HEK293 (cell line): ENCODE measurements at regions not wholly inside any gene's neighbourhood (a gene's known extent, or its start where the extent isn't known, plus 50 kb on each side); places are given as distances from the start of the nearest gene placed in this dataset.

Source experiments
- CTCF ChIA-PET: fragments of 350-600 bp; formaldehyde crosslinking; extraction: SDS; loops from one replicate; lab custom pipeline; 2021; ENCODE audit warnings: antibody characterized with exemption; lab: Yijun Ruan, JAX
- POLR2A ChIA-PET: fragments of 300-600 bp; formaldehyde crosslinking; extraction: SDS; loops from one replicate; lab custom pipeline; 2020; ENCODE audit warnings: antibody characterized with exemption, inconsistent platforms; lab: Yijun Ruan, JAX
- H3K27ac ChIP-seq: fragments of 200-500 bp; sonication (Bioruptor generic); 2 replicates; pipeline ENCODE4 v1.5.1; 2014; ENCODE audit warnings: low read depth, low read length, control low read depth, inconsistent platforms; ENCODE audit errors: extremely low read depth
- H3K36me3 ChIP-seq, 2 experiments: fragments of 200-500 bp in 1 of 2; sonication (Bioruptor generic) in 1 of 2; 1 replicate in 1 of 2; 2 replicates in 1 of 2; pipeline ENCODE4 v1.5.1; 2014 to 2017; ENCODE audit warnings: inconsistent platforms in 2 of 2, low read length in 2 of 2; ENCODE audit not compliant: control insufficient read depth in 2 of 2, insufficient read depth in 1 of 2
- H3K4me1 ChIP-seq: fragments of 200-500 bp; sonication (Bioruptor generic); 2 replicates; pipeline ENCODE4 v1.5.1; 2014; ENCODE audit warnings: mild to moderate bottlenecking, low read length, inconsistent platforms; ENCODE audit not compliant: control insufficient read depth, insufficient read depth
- H3K4me3 ChIP-seq: 2 replicates; pipeline ENCODE4 v1.5.1; 2011; ENCODE audit warnings: low read depth, mild to moderate bottlenecking, control low read depth, low read length, moderate library complexity
- H3K9me3 ChIP-seq: fragments of 200-500 bp; sonication (Bioruptor generic); 2 replicates; pipeline ENCODE4 v1.5.1; 2014; ENCODE audit warnings: low read depth, low read length, inconsistent platforms; ENCODE audit not compliant: control insufficient read depth, insufficient read depth
- SALL2 ChIP-seq: fragments of 450-650 bp; formaldehyde crosslinking; IDR thresholded peaks from 2 replicates; pipeline ENCODE4 v1.5.0; 2017; ENCODE audit warnings: missing biosample characterization, mild to moderate bottlenecking, missing genetic modification characterization, borderline replicate concordance
- ZEB2 ChIP-seq: fragments of 450-650 bp; formaldehyde crosslinking; IDR thresholded peaks from 2 replicates; pipeline ENCODE4 v1.5.1; 2016; ENCODE audit warnings: missing biosample characterization, missing genetic modification characterization
- ZFHX2 ChIP-seq: fragments of 450-650 bp; formaldehyde crosslinking; conservative IDR thresholded peaks from 2 replicates; pipeline ENCODE4 v1.5.1; 2016; ENCODE audit warnings: missing biosample characterization, missing genetic modification characterization
- ZFP69B ChIP-seq: fragments of 450-650 bp; formaldehyde crosslinking; IDR thresholded peaks from 2 replicates; pipeline ENCODE4 v1.5.1; 2016; ENCODE audit warnings: missing biosample characterization, missing genetic modification characterization
- ZNF19 ChIP-seq: fragments of 450-650 bp; formaldehyde crosslinking; IDR thresholded peaks from 2 replicates; pipeline ENCODE4; 2016; ENCODE audit warnings: missing biosample characterization, missing genetic modification characterization, low read depth
- ZNF324 ChIP-seq: fragments of 450-650 bp; formaldehyde crosslinking; IDR thresholded peaks from 2 replicates; pipeline ENCODE4 v1.5.1; 2016; ENCODE audit warnings: missing biosample characterization, missing genetic modification characterization
- ZNF366 ChIP-seq: fragments of 450-650 bp; formaldehyde crosslinking; conservative IDR thresholded peaks from 2 replicates; pipeline ENCODE4 v1.5.1; 2016; ENCODE audit warnings: missing biosample characterization, missing genetic modification characterization
- ZNF548 ChIP-seq: fragments of 450-650 bp; formaldehyde crosslinking; IDR thresholded peaks from 2 replicates; pipeline ENCODE4 v1.5.1; 2016; ENCODE audit warnings: missing biosample characterization, missing genetic modification characterization
- ZNF549 ChIP-seq: fragments of 450-650 bp; IDR thresholded peaks from 2 replicates; pipeline ENCODE4 v1.5.1; 2018; ENCODE audit warnings: missing biosample characterization, missing genetic modification characterization, mild to moderate bottlenecking, inconsistent platforms, moderate library complexity
- ZNF624 ChIP-seq: fragments of 450-650 bp; formaldehyde crosslinking; IDR thresholded peaks from 2 replicates; pipeline ENCODE4 v1.5.1; 2017; ENCODE audit warnings: missing biosample characterization, missing genetic modification characterization
- ZNF791 ChIP-seq: fragments of 450-650 bp; formaldehyde crosslinking; IDR thresholded peaks from 2 replicates; pipeline ENCODE4 v1.5.1; 2016; ENCODE audit warnings: missing biosample characterization, missing genetic modification characterization
- ZSCAN18 ChIP-seq: fragments of 450-650 bp; formaldehyde crosslinking; IDR thresholded peaks from 2 replicates; pipeline ENCODE4 v1.5.1; 2016; ENCODE audit warnings: missing biosample characterization, missing genetic modification characterization
- TF ChIP-seq, protein P1 (sequence below): fragments of 450-650 bp; formaldehyde crosslinking; conservative IDR thresholded peaks from 2 replicates; pipeline ENCODE4 v1.5.1; 2016; ENCODE audit warnings: low read depth, missing biosample characterization, missing genetic modification characterization
- TF ChIP-seq, protein P2 (sequence below): fragments of 450-650 bp; formaldehyde crosslinking; IDR thresholded peaks from 2 replicates; pipeline ENCODE4 v1.5.1; 2017; ENCODE audit warnings: missing biosample characterization, missing genetic modification characterization
- TF ChIP-seq, protein P3 (sequence below): fragments of 450-650 bp; formaldehyde crosslinking; IDR thresholded peaks from 2 replicates; pipeline ENCODE4 v1.5.1; 2017; ENCODE audit warnings: missing biosample characterization, missing genetic modification characterization

DNA sequence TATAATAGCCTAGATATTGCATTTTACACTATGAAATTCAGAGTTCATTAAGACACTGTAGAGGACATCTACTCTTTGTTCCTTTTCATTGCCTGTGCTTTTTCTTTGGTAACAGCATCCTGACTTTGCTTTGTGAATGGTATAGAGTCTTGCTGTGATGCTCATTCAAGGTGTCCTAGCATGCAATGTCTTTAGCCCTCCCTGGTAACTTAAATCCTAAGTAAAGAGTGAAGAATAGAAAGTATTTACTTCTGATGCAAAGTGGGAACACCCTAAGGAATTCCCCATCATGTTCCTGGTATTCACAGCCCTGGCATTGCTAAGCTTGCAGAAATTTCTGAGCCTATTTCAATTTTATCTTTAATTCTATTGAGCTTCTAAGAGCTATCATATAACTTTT is 400.1 kb downstream of the FAT4 start:
- no peak overlapping the region for H3K27ac ChIP-seq
- CTCF ChIA-PET, result no interaction called here
- POLR2A ChIA-PET, result no interaction called here
- TF ChIP-seq ZEB2 (no peak), ZNF548 (tag by site-specific recombination) (no peak), ZFHX2 (tag by site-specific recombination) (no peak), SALL2 (no peak), ZNF366 (tag by site-specific recombination) (no peak), ZNF549 (no peak), ZNF791 (tag by site-specific recombination) (no peak), ZNF624 (no peak), ZNF324 (no peak), ZNF19 (tag by site-specific recombination) (no peak), ZSCAN18 (tag by site-specific recombination) (no peak)
- TF ChIP-seq, protein P1, sequence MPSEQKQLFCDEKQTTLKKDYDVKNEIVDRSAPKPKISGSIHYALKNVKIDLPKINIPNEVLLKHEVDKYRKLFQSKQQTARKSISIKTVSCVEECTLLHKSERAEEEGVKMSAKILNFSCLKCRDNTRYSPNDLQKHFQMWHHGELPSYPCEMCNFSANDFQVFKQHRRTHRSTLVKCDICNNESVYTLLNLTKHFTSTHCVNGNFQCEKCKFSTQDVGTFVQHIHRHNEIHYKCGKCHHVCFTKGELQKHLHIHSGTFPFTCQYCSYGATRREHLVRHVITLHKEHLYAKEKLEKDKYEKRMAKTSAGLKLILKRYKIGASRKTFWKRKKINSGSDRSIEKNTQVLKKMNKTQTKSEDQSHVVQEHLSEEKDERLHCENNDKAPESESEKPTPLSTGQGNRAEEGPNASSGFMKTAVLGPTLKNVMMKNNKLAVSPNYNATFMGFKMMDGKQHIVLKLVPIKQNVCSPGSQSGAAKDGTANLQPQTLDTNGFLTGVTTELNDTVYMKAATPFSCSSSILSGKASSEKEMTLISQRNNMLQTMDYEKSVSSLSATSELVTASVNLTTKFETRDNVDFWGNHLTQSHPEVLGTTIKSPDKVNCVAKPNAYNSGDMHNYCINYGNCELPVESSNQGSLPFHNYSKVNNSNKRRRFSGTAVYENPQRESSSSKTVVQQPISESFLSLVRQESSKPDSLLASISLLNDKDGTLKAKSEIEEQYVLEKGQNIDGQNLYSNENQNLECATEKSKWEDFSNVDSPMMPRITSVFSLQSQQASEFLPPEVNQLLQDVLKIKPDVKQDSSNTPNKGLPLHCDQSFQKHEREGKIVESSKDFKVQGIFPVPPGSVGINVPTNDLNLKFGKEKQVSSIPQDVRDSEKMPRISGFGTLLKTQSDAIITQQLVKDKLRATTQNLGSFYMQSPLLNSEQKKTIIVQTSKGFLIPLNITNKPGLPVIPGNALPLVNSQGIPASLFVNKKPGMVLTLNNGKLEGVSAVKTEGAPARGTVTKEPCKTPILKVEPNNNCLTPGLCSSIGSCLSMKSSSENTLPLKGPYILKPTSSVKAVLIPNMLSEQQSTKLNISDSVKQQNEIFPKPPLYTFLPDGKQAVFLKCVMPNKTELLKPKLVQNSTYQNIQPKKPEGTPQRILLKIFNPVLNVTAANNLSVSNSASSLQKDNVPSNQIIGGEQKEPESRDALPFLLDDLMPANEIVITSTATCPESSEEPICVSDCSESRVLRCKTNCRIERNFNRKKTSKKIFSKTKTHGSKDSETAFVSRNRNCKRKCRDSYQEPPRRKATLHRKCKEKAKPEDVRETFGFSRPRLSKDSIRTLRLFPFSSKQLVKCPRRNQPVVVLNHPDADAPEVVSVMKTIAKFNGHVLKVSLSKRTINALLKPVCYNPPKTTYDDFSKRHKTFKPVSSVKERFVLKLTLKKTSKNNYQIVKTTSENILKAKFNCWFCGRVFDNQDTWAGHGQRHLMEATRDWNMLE, result no peak
- TF ChIP-seq, protein P2, sequence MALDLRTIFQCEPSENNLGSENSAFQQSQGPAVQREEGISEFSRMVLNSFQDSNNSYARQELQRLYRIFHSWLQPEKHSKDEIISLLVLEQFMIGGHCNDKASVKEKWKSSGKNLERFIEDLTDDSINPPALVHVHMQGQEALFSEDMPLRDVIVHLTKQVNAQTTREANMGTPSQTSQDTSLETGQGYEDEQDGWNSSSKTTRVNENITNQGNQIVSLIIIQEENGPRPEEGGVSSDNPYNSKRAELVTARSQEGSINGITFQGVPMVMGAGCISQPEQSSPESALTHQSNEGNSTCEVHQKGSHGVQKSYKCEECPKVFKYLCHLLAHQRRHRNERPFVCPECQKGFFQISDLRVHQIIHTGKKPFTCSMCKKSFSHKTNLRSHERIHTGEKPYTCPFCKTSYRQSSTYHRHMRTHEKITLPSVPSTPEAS (tag by site-specific recombination), result no peak
- H3K4me3 ChIP-seq, result no peak overlapping the region
- H3K4me1 ChIP-seq, result no peaks in the 10 kb centered on the region
- H3K9me3 ChIP-seq, result no peaks in the 10 kb centered on the region
- no peaks in the 10 kb centered on the region for H3K36me3 ChIP-seq

DNA sequence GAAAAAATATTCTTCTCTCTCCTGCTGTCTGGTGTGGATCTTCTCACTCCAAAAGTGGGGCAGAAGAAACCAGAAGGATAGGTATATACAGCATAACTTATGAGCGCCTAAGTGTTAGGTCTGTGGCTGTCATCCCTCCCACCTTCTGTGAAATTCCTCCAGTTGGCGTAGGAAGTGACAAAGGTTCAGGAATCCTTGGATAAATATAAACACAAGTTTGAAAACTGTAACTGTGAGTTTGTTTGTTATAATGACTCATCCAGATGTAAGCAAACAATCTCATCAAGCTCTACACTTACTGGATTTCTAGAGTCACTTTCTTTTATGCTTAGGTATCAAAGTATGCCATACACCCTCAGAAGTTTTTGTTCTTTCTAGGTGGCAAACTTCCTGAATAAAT is 405.2 kb downstream of the FAT4 start:
- no peak overlapping the region for H3K27ac ChIP-seq
- no peak for TF ChIP-seq ZFP69B
- TF ChIP-seq, protein P3, sequence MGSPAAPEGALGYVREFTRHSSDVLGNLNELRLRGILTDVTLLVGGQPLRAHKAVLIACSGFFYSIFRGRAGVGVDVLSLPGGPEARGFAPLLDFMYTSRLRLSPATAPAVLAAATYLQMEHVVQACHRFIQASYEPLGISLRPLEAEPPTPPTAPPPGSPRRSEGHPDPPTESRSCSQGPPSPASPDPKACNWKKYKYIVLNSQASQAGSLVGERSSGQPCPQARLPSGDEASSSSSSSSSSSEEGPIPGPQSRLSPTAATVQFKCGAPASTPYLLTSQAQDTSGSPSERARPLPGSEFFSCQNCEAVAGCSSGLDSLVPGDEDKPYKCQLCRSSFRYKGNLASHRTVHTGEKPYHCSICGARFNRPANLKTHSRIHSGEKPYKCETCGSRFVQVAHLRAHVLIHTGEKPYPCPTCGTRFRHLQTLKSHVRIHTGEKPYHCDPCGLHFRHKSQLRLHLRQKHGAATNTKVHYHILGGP, result 0 out of 2 replicates have a peak, but pooled peaks have one; percentile 19
- no peaks in the 10 kb centered on the region for H3K36me3 ChIP-seq
- H3K4me3 ChIP-seq, result no peak overlapping the region
- H3K9me3 ChIP-seq, result no peaks in the 10 kb centered on the region
- ChIA-PET CTCF (interaction anchor here (1.2 kb wide), 1 partner anchor 12 kb away, joined by 3 read pairs; no protein-coding TSS in a partner anchor), POLR2A (no interaction called here)
- no peaks in the 10 kb centered on the region for H3K4me1 ChIP-seq
